Ovary (tissue), 7 donors: ENCODE measurements at regions not wholly inside any gene's neighbourhood (a gene's known extent, or its start where the extent isn't known, plus 50 kb on each side); places are given as distances from the start of the nearest gene placed in this dataset.

Experiments
- DNase-seq, 5 donors: peaks; one replicate each; pipeline ENCODE4 v3.0.0-alpha.2; 2019 to 2020
- H3K27ac ChIP-seq, 2 donors: fragments of 200-600 bp; one replicate each; pipeline versions ENCODE4 v1.5.1 to v1.8.0; 2019 to 2022
- H3K27me3 ChIP-seq: fragments of 200-600 bp; one replicate; pipeline ENCODE4 v1.8.0; 2022
- H3K36me3 ChIP-seq: fragments of 200-600 bp; sonication (generic); one replicate; pipeline ENCODE4 v1.5.1; 2019
- H3K4me1 ChIP-seq: one replicate; pipeline ENCODE4 v1.8.1; 2013; ENCODE audit warnings: mild to moderate bottlenecking, moderate library complexity; ENCODE audit not compliant: insufficient read depth
- H3K4me3 ChIP-seq: fragments of 200-600 bp; sonication (generic); one replicate; pipeline ENCODE4 v1.5.1; 2017
- H3K9me3 ChIP-seq, 2 donors: fragments of 200-600 bp in 1 of 2; sonication (generic) in 1 of 2; one replicate each; pipeline versions ENCODE4 v1.5.1 to v1.8.1; 2013 to 2019; ENCODE audit warnings: mild to moderate bottlenecking in 1 of 2, moderate library complexity in 1 of 2
- CTCF ChIP-seq, 3 donors: fragments of 450-650 bp in 2 of 3; fragments of 200-600 bp in 1 of 3; IDR thresholded peaks; one replicate each; pipeline versions ENCODE4 v1.5.1 to v1.8.0; 2016 to 2022; ENCODE audit warnings: antibody characterized with exemption in 3 of 3, mild to moderate bottlenecking in 1 of 3
- EP300 ChIP-seq: sonication (generic); formaldehyde crosslinking; IDR thresholded peaks from one replicate; pipeline ENCODE4 v1.6.1; 2017; ENCODE audit warnings: antibody characterized with exemption
- POLR2A ChIP-seq: fragments of 450-650 bp; IDR thresholded peaks from one replicate; pipeline ENCODE4 v1.6.1; 2017; ENCODE audit warnings: antibody characterized with exemption, mild to moderate bottlenecking, moderate library complexity
- WGBS, 3 donors: extraction: QIAGEN DNeasy Blood & Tissue Kit in 1 of 3; methylation state at CpG; one replicate each; pipeline versions ENCODE4 v1.1.5 to v1.1.7; 2013 to 2017; 5-methylcytosine and 5-hydroxymethylcytosine counted together
- intact Hi-C, 4 donors: fragments of 100-400 bp; cut with DNase I; formaldehyde crosslinking; loops; one replicate each; pipeline versions ENCODE4 v1.11.0 to v1.15.1; 2022 to 2023
- donor health status: DM: no; HTN: no; CAD: no; lungs with moderate emphysema.
- donor health status: DM: no; HTN: no; CAD: no.
- donor health status: Bipolar disorder and iron deficiency.
- donor health status: DM: no; HTN: no; CAD: no.
- donor health status: DM: yes; HTN: yes; CAD: no.

- Histone ChIP-seq H3K4me3 (no peak overlapping the region), H3K4me1 (no peaks in the 10 kb centered on the region), H3K9me3 (no peaks in the 10 kb centered on the region), H3K36me3 (no peaks in the 10 kb centered on the region), H3K27ac (no peak overlapping the region), H3K27me3 (no peaks in the 10 kb centered on the region)
- intact Hi-C loops = no loop called here
- no peak for DNase-seq
- 98 to 99% (median 99%) methylated on average over 2 of the region's 2 CpGs for WGBS, 3 donors
- TF ChIP-seq EP300 (no peak), CTCF (IDR thresholded peaks at IDR 0.05) (no peak), POLR2A (no peak)
These were observed 152.7 kb upstream of the CCDC179 start for GRCh38 chr11:23012930-23013329.

GRCh38 chr11:23013509-23013908 is 153.2 kb upstream of the CCDC179 start:
- H3K27me3 ChIP-seq = no peaks in the 10 kb centered on the region
- H3K9me3 ChIP-seq = no peaks in the 10 kb centered on the region
- no peak for DNase-seq
- H3K27ac ChIP-seq = no peak overlapping the region
- no peaks in the 10 kb centered on the region for H3K4me1 ChIP-seq
- TF ChIP-seq CTCF (IDR thresholded peaks at IDR 0.05) = no peak
- no peak for TF ChIP-seq POLR2A
- TF ChIP-seq EP300 = no peak
- H3K36me3 ChIP-seq = no peaks in the 10 kb centered on the region
- WGBS, 3 donors = 90 to 93% (median 91%) methylated on average over 5 of the region's 5 CpGs
- intact Hi-C loops = no loop called here
- H3K4me3 ChIP-seq = no peak overlapping the region

- Histone ChIP-seq H3K27me3 (no peaks in the 10 kb centered on the region), H3K36me3 (no peaks in the 10 kb centered on the region), H3K4me1 (no peaks in the 10 kb centered on the region), H3K27ac (no peak overlapping the region), H3K9me3 (no peaks in the 10 kb centered on the region), H3K4me3 (no peak overlapping the region)
- no peak for DNase-seq
- TF ChIP-seq POLR2A = no peak
- no peak for TF ChIP-seq EP300
- no peak for TF ChIP-seq CTCF (IDR thresholded peaks at IDR 0.05)
- 18 to 26% (median 19%) methylated on average over 4 of the region's 4 CpGs for WGBS, 3 donors
- intact Hi-C loops = no loop called here
These were observed 161.1 kb upstream of the CCDC179 start for GRCh38 chr11:23021287-23021863.

- no peak overlapping the region for H3K27ac ChIP-seq
- no peaks in the 10 kb centered on the region for H3K36me3 ChIP-seq
- H3K9me3 ChIP-seq = no peaks in the 10 kb centered on the region
- H3K4me3 ChIP-seq = no peak overlapping the region
- no peaks in the 10 kb centered on the region for H3K4me1 ChIP-seq
- no peak for DNase-seq
- intact Hi-C loops = no loop called here
- no peak for TF ChIP-seq EP300
- TF ChIP-seq POLR2A = no peak
- no peak for TF ChIP-seq CTCF (IDR thresholded peaks at IDR 0.05)
- no peaks in the 10 kb centered on the region for H3K27me3 ChIP-seq
- WGBS, 3 donors = 91 to 97% (median 95%) methylated on average over 3 of the region's 3 CpGs
These were observed 162.6 kb upstream of the CCDC179 start for GRCh38 chr11:23022854-23023253.
